KBM-7 (cell line): ENCODE measurements at regions not wholly inside any gene's neighbourhood (a gene's known extent, or its start where the extent isn't known, plus 50 kb on each side); places are given as distances from the start of the nearest gene placed in this dataset.
"Not testable (repeated sequence)": the region's sequence is repeated elsewhere in the genome, so short reads cannot be mapped to it uniquely, and the experiment has no call there.

Source experiments
- DNase-seq: peaks from one replicate; pipeline ENCODE4 v3.0.0-alpha.2; 2015
- in situ Hi-C: fragments of 300-500 bp; cut with MboI; formaldehyde crosslinking; loops from 2 replicates; pipeline ENCODE4 v1.14.3; 2020; ENCODE audit warnings: low sequenced_read_pairs, low pct_unique_long_range_greater_than_20kb, mixed read lengths

DNA sequence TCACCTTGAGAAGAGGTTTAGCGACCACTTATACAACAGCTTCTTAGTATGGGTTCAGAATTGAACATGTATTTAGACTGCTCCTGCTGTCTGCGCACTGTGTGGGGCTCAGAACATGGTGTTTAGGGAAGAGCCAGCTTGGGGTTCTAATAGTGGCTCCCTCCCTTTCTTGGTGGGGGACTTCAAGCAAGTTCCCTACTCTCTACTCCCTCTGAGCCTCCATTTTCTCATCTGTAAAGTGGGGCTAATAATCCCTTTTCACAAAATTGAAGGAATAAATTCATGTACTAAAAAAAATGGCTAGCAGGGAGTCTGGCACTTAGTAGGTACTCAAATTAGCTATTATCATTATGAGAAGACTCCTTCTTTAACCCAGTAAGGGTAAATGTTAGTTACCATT lies 97.5 kb upstream of the SPATA12 start:
- no peak for DNase-seq
- in situ Hi-C loops, result no loop called here

GRCh38 chr3:56962206-56962605 lies 98.3 kb upstream of the SPATA12 start:
- DNase-seq, result no peak

GRCh38 chr3:56960234-56960917 lies 100.1 kb upstream of the SPATA12 start:
- no peak for DNase-seq
- in situ Hi-C loops, result no loop called here

More at GRCh38 chr3:56962206-56962605, 98.3 kb upstream of the SPATA12 start:
- in situ Hi-C loops, result no loop called here

DNA sequence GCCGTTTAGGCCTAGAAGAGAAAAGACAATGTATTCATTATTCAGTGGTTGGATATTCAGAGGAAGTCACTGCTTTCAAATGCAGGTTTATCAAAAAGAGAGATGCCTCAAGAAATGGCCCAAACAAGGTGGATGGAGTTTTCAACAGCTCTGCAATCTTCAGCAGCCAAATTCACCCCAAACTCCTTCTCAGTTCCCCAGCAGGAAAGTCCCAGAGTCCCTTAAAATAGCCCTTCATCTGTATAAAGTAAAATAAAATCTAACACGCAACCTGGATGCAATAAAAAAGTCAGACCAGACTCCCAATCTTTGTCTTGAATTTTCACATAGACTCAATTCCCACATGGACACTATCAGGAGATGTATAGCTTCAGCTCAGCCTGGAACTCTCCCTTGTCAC lies 101.6 kb upstream of the SPATA12 start:
- in situ Hi-C loops, result no loop called here
- no peak for DNase-seq

DNA sequence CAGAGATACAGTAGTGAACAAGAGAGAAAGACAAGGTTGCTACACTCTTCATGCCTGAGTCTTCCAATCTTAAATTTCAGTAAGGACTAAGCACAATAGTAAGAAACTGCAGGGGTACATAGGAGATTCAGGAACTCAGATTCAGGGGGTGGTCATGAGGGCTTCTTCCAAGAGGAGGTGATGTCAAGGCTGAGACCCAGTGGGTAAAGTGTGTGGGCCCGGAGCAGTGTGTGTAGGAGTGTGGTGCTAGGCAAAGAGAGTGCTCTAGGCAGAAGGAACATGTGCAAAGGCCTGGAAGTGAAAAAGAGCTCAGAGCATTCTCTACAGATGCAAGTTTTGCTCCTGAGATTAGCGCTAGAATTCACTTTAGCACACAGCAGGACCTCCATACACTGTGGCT lies 102.9 kb upstream of the SPATA12 start:
- DNase-seq, result no peak
- in situ Hi-C loops, result no loop called here

- no peak for DNase-seq
- in situ Hi-C loops, result no loop called here
Measured at GRCh38 chr3:56956906-56957305, 103.6 kb upstream of the SPATA12 start.

GRCh38 chr3:56955492-56956111 lies 104.9 kb upstream of the SPATA12 start:
- in situ Hi-C loops, result no loop called here
- DNase-seq, result no peak

DNA sequence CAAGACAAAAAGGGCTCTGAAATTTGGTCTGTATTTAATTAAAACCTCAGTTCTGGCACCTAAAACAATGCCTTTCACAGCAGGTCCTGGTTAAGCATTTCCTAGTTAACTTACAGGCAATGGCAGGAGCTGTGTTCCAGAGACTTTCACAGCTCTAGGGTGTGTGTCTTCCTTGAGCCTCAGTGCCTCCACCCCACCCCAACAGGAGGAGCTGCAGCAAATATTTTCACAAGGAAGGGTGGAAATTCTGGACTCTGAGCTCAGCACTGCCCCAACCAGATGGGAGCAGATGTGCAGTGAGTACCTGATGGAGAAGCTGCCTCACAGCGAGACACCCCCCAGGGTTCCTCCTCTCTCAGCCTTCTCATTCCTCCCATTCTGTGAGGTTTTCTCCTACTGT lies 106.3 kb upstream of the SPATA12 start:
- in situ Hi-C loops, result no loop called here
- no peak for DNase-seq

- in situ Hi-C loops, result no loop called here
Measured at GRCh38 chr3:56952846-56953245, 107.6 kb upstream of the SPATA12 start.

DNA sequence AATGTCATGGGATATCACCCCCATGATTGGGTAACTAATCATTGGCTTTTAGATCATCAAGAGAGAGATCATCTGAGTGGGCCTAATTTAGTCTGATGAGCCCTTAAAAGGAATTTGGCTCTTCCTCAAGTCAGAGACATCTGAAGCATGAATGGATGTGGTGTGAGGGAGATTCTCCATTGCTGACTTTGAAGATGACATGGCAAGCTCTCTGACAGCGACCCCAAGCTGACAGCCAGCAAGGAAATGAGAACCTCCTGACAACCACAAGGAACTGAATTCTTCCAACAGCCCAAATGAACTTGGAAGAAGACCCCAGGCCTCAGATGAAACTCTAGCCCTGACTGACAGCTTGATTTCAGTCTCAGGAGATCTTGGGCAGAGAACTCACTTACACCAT lies 108.4 kb upstream of the SPATA12 start:
- DNase-seq, result no peak
- in situ Hi-C loops, result no loop called here

More at GRCh38 chr3:56952846-56953245, 107.6 kb upstream of the SPATA12 start:
- no peak for DNase-seq

GRCh38 chr3:56951366-56951765 lies 109.1 kb upstream of the SPATA12 start:
- no peak for DNase-seq
- in situ Hi-C loops, result no loop called here

DNA sequence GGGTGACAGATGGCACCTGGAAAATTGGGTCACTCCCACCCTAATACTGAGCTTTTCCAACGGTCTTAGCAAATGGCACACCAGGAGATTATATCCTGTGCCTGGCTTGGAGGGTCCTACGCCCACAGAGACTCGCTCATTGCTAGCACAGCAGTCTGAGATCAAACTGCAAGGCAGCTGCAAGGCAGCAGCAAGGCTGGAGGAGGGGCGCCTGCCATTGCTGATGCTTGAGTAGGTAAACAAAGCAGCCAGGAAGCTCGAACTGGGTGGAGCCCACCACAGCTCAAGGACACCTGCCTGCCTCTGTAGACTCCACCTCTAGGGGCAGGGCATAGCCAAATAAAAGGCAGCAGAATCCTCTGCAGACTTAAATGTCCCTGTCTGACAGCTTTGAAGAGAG lies 115.1 kb upstream of the SPATA12 start:
- in situ Hi-C loops, DNase-seq: not testable (repeated sequence)

DNA sequence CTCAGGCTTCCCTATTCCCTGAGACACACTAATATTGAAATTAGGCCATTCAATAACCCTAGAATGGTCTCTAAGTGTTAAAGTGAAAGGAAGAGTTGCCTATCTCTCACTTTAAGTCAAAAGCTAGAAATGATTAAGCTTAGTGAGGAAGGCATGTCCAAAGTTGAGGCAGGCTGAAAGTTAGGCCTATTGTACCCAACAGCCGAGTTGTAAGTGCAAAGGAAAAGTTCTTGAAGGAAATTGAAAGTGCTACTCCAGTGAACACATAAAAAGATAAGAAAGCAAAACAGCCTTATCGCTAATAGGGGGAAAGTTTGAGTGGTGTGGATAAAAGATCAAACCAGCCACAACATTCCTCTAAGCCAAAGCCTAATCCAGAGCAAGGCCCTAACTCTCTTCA lies 117.9 kb upstream of the SPATA12 start:
- in situ Hi-C loops, result no loop called here

DNA sequence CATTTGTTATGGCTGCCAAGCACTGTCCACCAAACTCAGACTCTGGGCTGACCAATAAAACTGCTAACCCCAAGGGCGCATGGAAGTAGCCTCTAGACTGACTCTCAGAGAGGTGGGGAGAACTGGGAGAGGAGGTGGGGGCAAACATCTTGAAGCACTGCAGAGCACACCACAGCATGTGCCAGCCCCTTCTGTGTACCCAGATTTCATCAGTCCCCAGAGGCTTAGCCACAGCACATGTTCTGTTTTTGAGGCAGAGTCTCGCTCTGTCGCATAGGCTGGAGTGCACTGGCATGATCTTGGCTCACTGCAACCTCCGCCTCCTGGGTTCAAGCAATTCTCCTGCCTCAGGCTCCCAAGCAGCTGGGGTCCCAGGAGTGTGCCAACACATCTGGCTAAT lies 119.5 kb upstream of the SPATA12 start:
- DNase-seq, result no peak
- in situ Hi-C loops, result no loop called here

More for the DNA sequence above, 117.9 kb upstream of the SPATA12 start:
- DNase-seq, result no peak

GRCh38 chr3:56940321-56940720 lies 120.1 kb upstream of the SPATA12 start:
- DNase-seq, result no peak
- in situ Hi-C loops, result no loop called here

GRCh38 chr3:56939834-56940233 lies 120.6 kb upstream of the SPATA12 start:
- in situ Hi-C loops, result no loop called here
- DNase-seq, result no peak

GRCh38 chr3:56938530-56938929 lies 121.9 kb upstream of the SPATA12 start:
- in situ Hi-C loops, result no loop called here
- no peak for DNase-seq

DNA sequence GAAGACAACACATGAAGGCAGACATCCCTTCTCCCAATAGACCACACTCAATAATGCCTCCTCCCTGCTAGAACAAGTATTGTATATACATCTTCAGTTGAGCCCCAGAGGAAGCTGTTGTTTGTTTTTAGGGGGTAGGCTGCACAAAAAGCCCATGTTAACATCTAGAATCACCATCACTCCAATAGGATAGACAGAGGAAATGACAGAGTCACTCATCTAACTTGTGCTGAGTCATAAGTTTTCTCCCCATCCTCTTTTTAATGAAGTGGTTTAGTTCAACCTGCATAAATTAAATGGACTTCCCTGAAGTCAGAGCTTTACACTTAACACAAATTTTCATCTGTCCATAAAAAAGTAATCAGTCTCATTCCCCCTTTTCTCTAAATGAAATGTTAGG lies 122.9 kb upstream of the SPATA12 start:
- in situ Hi-C loops, result no loop called here
- DNase-seq, result no peak

DNA sequence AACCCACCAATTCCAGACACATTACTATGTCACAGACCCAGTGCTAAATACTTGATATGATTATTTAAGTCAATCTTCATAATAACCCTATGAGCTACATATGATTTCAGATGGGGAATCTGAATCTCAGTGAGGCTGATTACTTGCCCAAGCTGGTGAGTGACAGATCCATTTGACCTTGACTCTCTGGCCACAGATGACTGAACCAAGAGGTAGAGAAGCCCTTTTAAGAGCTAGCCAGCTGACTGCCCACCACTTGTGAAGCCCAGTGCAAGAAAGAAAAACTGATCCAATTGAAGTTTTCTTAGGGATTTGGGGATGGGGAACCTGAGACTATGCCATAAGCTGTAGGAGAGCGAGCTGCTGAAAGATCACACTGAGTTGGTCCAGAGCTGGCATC lies 124.7 kb upstream of the SPATA12 start:
- in situ Hi-C loops, result no loop called here
- no peak for DNase-seq

DNA sequence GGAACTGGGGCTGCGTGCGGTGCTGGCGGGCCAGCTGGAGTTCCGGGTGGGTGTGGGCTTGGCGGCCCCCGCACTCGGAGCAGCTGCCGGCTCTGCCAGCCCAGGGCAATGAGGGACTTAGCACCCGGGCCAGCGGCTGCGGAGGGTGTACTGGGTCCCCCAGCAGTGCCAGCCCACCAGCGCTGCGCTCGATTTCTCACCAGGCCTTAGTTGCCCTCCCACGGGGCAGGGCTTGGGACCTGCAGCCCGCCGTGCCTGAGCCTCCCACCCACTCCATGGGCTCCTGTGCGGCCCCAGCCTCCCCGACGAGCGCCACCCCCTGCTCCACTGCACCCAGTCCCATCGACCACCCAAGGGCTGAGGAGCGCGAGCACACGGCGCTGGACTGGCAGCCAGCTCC lies 126.0 kb upstream of the SPATA12 start:
- DNase-seq, in situ Hi-C loops: not testable (repeated sequence)

- DNase-seq, result no peak
- in situ Hi-C loops, result no loop called here
Measured at GRCh38 chr3:56933803-56934202, 126.7 kb upstream of the SPATA12 start.
